A549 (cell line): ENCODE measurements at regions not wholly inside any gene's neighbourhood (a gene's known extent, or its start where the extent isn't known, plus 50 kb on each side); places are given as distances from the start of the nearest gene placed in this dataset.

ENCODE experiments used
- ATAC-seq, 2 experiments: fragments of 200-7000 bp in 1 of 2; fragments of >200 bp in 1 of 2; cut with Nextera tagmentation in 1 of 2; cut with Tn5 transposase in 1 of 2; 3 replicates each; pipeline versions ENCODE4 v1.8.0 to v1.9.1; 2018 to 2020; ENCODE audit warnings: mild to moderate bottlenecking in 1 of 2, moderate library complexity in 1 of 2
- CTCF ChIA-PET: fragments of 300-600 bp; sonication (Branson Sonifier 250); formaldehyde crosslinking; extraction: SDS; loops from one replicate; lab custom pipeline; 2021; ENCODE audit warnings: antibody characterized with exemption, inconsistent platforms; lab: Yijun Ruan, JAX
- POLR2A ChIA-PET: fragments of 350-600 bp; formaldehyde crosslinking; extraction: SDS; loops from one replicate; lab custom pipeline; 2021; ENCODE audit warnings: antibody characterized with exemption, inconsistent platforms; lab: Yijun Ruan, JAX
- DNase-seq, 2 experiments: peaks; one replicate each; pipeline versions ENCODE4 v3.0.0 to v3.0.0-alpha.2; 2011 to 2016; ENCODE audit warnings: low read depth in 1 of 2, low spot score in 1 of 2
- FAIRE-seq: peaks from 2 replicates; lab custom pipeline; 2011; peaks lifted over from hg19 to GRCh38; lab: Jason Lieb, UNC
- H3K27ac ChIP-seq, 2 experiments: fragments of >200 bp; sonication (Bioruptor Twin); formaldehyde crosslinking; 3 replicates each; pipeline ENCODE4 v1.5.1; 2016 to 2017
- H3K4me1 ChIP-seq: fragments of >200 bp; sonication (Bioruptor Twin); formaldehyde crosslinking; 3 replicates; pipeline ENCODE4 v1.6.1; 2016
- H3K4me2 ChIP-seq: fragments of >200 bp; sonication (Bioruptor Twin); formaldehyde crosslinking; 3 replicates; pipeline ENCODE4 v1.6.1; 2016
- H3K4me3 ChIP-seq: fragments of >200 bp; sonication (Bioruptor Twin); formaldehyde crosslinking; 3 replicates; pipeline ENCODE4 v1.5.1; 2016
- H3K9me3 ChIP-seq: fragments of >200 bp; sonication (Bioruptor Twin); formaldehyde crosslinking; 3 replicates; pipeline ENCODE4 v1.6.1; 2016
- BHLHE40 ChIP-seq: IDR thresholded peaks from 2 replicates; pipeline ENCODE4 v1.6.1; 2012; ENCODE audit warnings: low read depth, low read length, inconsistent platforms
- CEBPB ChIP-seq, 2 experiments: fragments of >200 bp in 1 of 2; sonication (Bioruptor Twin) in 1 of 2; formaldehyde crosslinking in 1 of 2; IDR thresholded peaks; 2 replicates each; pipeline ENCODE4 v1.6.1; 2012 to 2016
- CHD2 ChIP-seq: fragments of 150-350 bp; IDR thresholded peaks from 2 replicates; pipeline ENCODE4 v1.6.1; 2014; ENCODE audit warnings: low read length; ENCODE audit not compliant: partially characterized antibody
- CHD4 ChIP-seq: fragments of 200-600 bp; sonication (generic); IDR thresholded peaks from 2 replicates; pipeline ENCODE4 v1.6.1; 2016; ENCODE audit warnings: antibody characterized with exemption, mild to moderate bottlenecking, borderline replicate concordance
- EHMT2 ChIP-seq: fragments of 200-600 bp; sonication (generic); IDR thresholded peaks from 2 replicates; pipeline ENCODE4 v1.6.1; 2016; ENCODE audit warnings: antibody characterized with exemption, low read depth, mild to moderate bottlenecking, moderate library complexity
- ESRRA ChIP-seq: fragments of 150-350 bp; IDR thresholded peaks from 2 replicates; pipeline ENCODE4 v1.6.1; 2014; ENCODE audit warnings: mild to moderate bottlenecking, low read length, borderline replicate concordance
- GATA3 ChIP-seq: IDR thresholded peaks from 2 replicates; pipeline ENCODE4 v1.6.1; 2012; ENCODE audit warnings: borderline replicate concordance
- HEYL ChIP-seq: fragments of 250-450 bp; sonication (Bioruptor Pico); IDR thresholded peaks from 2 replicates; pipeline ENCODE4 v1.8.0; 2021; ENCODE audit warnings: mild to moderate bottlenecking, moderate library complexity
- HOXB13 ChIP-seq: fragments of 250-450 bp; sonication (Bioruptor Pico); IDR thresholded peaks from 2 replicates; pipeline ENCODE4 v1.5.0; 2020; ENCODE audit warnings: low read depth, mild to moderate bottlenecking, moderate library complexity
- HOXB5 ChIP-seq: fragments of 250-450 bp; sonication (Bioruptor Pico); IDR thresholded peaks from 2 replicates; pipeline ENCODE4 v1.5.0; 2020; ENCODE audit warnings: mild to moderate bottlenecking, moderate library complexity
- JUNB ChIP-seq: fragments of >200 bp; sonication (Bioruptor Twin); formaldehyde crosslinking; IDR thresholded peaks from 2 replicates; pipeline ENCODE4 v1.6.1; 2016
- MAFK ChIP-seq: fragments of 450-650 bp; IDR thresholded peaks from 2 replicates; pipeline ENCODE4 v1.6.1; 2014; ENCODE audit not compliant: partially characterized antibody
- NFE2L2 ChIP-seq: fragments of 150-350 bp; conservative IDR thresholded peaks from 2 replicates; pipeline ENCODE4 v1.6.1; 2014; ENCODE audit warnings: low read length
- PHF8 ChIP-seq: fragments of 200-600 bp; sonication (generic); IDR thresholded peaks from 2 replicates; pipeline ENCODE4 v1.6.1; 2016; ENCODE audit warnings: low read depth, mild to moderate bottlenecking, antibody characterized with exemption, moderate library complexity, borderline replicate concordance
- RARB ChIP-seq: fragments of 250-450 bp; sonication (Bioruptor Pico); IDR thresholded peaks from 2 replicates; pipeline ENCODE4 v1.8.0; 2021; ENCODE audit warnings: mild to moderate bottlenecking, moderate library complexity
- RFX5 ChIP-seq: fragments of 450-650 bp; IDR thresholded peaks from 2 replicates; pipeline ENCODE4 v1.7.1; 2014; ENCODE audit warnings: antibody characterized with exemption, mild to moderate bottlenecking, moderate library complexity
- RNF2 ChIP-seq: fragments of 200-600 bp; sonication (generic); IDR thresholded peaks from 2 replicates; pipeline ENCODE4 v1.6.1; 2016; ENCODE audit warnings: low read depth, mild to moderate bottlenecking, antibody characterized with exemption, moderate library complexity, borderline replicate concordance
- SMC3 ChIP-seq: fragments of >200 bp; sonication (Bioruptor Twin); formaldehyde crosslinking; IDR thresholded peaks from 3 replicates; pipeline ENCODE4 v1.6.1; 2018; ENCODE audit warnings: inconsistent platforms
- ZC3H11A ChIP-seq: fragments of 450-650 bp; IDR thresholded peaks from 2 replicates; pipeline ENCODE4 v1.6.1; 2014; ENCODE audit warnings: antibody characterized with exemption, mild to moderate bottlenecking
- ZFP36 ChIP-seq: fragments of 450-650 bp; IDR thresholded peaks from 2 replicates; pipeline ENCODE4 v1.6.1; 2014; ENCODE audit warnings: borderline replicate concordance; ENCODE audit not compliant: partially characterized antibody
- ZNF302 ChIP-seq: fragments of 250-450 bp; sonication (Bioruptor Pico); IDR thresholded peaks from 2 replicates; pipeline ENCODE4 v1.9.0; 2021; ENCODE audit warnings: inconsistent platforms, mild to moderate bottlenecking, moderate library complexity
- ZSCAN20 ChIP-seq: fragments of 250-450 bp; sonication (Bioruptor Pico); IDR thresholded peaks from 2 replicates; pipeline ENCODE4 v1.8.0; 2022; ENCODE audit warnings: mild to moderate bottlenecking, moderate library complexity
- WGBS: methylation state at CpG from one replicate; pipeline ENCODE4 v1.1.6; 2017; ENCODE audit errors: missing lambda C conversion rate; 5-methylcytosine and 5-hydroxymethylcytosine counted together
- TF ChIP-seq, protein P1 (sequence below): fragments of >200 bp; sonication (Bioruptor Twin); formaldehyde crosslinking; IDR thresholded peaks from 3 replicates; pipeline ENCODE4 v1.6.1; 2016
- TF ChIP-seq, protein P2 (sequence below): fragments of 250-450 bp; sonication (Bioruptor Pico); IDR thresholded peaks from 2 replicates; pipeline ENCODE4 v1.5.0; 2021; ENCODE audit warnings: mild to moderate bottlenecking, moderate library complexity, borderline replicate concordance
- TF ChIP-seq, protein P3 (sequence below): fragments of 450-650 bp; IDR thresholded peaks from 2 replicates; pipeline ENCODE4 v1.6.1; 2014; ENCODE audit warnings: antibody characterized with exemption
- TF ChIP-seq, protein P4 (sequence below): IDR thresholded peaks from 2 replicates; pipeline ENCODE4 v1.6.1; 2012
- TF ChIP-seq, protein P5 (sequence below): fragments of 150-350 bp; IDR thresholded peaks from 2 replicates; pipeline ENCODE4 v1.6.1; 2014; ENCODE audit warnings: low read depth, mild to moderate bottlenecking, low read length

DNA sequence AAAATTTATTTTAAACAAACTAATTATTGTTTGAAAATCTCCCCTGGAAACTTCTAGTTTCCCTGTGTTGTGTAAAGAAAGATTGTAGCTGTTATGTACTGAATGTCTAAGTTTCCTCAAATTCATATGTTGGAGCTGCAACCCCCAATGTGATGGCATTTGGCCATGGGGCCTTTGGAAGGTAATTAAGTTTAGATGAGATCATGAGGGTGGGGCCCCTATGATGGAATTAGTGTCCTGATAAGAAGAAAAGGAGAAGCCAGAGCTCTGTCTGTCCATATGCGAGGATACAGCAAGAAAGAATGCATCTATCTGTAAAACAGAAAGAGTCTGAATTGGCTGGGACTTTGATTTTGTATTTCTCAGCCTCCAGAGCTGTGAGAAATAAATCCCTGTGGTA is 179.5 kb downstream of the STK31 start (continued):
- TF ChIP-seq, protein P1, sequence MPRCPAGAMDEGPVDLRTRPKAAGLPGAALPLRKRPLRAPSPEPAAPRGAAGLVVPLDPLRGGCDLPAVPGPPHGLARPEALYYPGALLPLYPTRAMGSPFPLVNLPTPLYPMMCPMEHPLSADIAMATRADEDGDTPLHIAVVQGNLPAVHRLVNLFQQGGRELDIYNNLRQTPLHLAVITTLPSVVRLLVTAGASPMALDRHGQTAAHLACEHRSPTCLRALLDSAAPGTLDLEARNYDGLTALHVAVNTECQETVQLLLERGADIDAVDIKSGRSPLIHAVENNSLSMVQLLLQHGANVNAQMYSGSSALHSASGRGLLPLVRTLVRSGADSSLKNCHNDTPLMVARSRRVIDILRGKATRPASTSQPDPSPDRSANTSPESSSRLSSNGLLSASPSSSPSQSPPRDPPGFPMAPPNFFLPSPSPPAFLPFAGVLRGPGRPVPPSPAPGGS, result no peak

DNA sequence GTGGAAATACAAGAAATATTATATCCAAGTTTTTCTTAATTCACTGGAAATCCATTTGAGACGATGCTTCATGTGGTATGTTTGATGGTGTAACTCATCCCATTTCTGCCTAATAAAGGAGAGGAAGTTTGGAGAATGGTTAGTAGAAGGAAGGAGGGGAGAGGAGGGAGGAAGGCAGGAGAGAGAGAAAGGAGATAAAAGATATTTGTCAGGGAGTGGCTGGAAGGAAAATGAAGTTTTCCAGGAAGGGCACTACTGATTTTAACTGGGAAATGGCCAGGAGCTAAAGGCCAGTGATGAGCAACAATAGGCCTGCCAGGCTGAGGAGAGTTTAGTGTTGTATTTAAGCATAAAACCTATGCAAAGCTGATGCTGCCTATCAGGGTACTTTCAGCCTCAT is 182.0 kb downstream of the STK31 start:
- Histone ChIP-seq H3K4me2 (no peak overlapping the region), H3K9me3 (no peaks in the 10 kb centered on the region), H3K27ac (no peak overlapping the region), H3K4me3 (no peak overlapping the region), H3K4me1 (peaks cover 9% of the 10 kb centered on the region; the same call in 1 of the 3 replicates)
- TF ChIP-seq SMC3 (no peak), HOXB13 (CRISPR knock-in tag) (no peak), MAFK (no peak), GATA3 (no peak), ZSCAN20 (CRISPR knock-in tag) (no peak), ZFP36 (no peak), RARB (CRISPR knock-in tag) (no peak), NFE2L2 (no peak)
- TF ChIP-seq, protein P2, sequence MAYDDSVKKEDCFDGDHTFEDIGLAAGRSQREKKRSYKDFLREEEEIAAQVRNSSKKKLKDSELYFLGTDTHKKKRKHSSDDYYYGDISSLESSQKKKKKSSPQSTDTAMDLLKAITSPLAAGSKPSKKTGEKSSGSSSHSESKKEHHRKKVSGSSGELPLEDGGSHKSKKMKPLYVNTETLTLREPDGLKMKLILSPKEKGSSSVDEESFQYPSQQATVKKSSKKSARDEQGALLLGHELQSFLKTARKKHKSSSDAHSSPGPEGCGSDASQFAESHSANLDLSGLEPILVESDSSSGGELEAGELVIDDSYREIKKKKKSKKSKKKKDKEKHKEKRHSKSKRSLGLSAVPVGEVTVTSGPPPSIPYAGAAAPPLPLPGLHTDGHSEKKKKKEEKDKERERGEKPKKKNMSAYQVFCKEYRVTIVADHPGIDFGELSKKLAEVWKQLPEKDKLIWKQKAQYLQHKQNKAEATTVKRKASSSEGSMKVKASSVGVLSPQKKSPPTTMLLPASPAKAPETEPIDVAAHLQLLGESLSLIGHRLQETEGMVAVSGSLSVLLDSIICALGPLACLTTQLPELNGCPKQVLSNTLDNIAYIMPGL (CRISPR knock-in tag), result no peak
- TF ChIP-seq, protein P3, sequence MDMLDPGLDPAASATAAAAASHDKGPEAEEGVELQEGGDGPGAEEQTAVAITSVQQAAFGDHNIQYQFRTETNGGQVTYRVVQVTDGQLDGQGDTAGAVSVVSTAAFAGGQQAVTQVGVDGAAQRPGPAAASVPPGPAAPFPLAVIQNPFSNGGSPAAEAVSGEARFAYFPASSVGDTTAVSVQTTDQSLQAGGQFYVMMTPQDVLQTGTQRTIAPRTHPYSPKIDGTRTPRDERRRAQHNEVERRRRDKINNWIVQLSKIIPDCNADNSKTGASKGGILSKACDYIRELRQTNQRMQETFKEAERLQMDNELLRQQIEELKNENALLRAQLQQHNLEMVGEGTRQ, result no peak
- WGBS, result 82% methylated on average over 1 of the region's 1 CpG
- CTCF ChIA-PET, result no interaction called here
- DNase-seq, result no peak
- no peak for ATAC-seq
- POLR2A ChIA-PET, result no interaction called here
- FAIRE-seq, result no peak

DNA sequence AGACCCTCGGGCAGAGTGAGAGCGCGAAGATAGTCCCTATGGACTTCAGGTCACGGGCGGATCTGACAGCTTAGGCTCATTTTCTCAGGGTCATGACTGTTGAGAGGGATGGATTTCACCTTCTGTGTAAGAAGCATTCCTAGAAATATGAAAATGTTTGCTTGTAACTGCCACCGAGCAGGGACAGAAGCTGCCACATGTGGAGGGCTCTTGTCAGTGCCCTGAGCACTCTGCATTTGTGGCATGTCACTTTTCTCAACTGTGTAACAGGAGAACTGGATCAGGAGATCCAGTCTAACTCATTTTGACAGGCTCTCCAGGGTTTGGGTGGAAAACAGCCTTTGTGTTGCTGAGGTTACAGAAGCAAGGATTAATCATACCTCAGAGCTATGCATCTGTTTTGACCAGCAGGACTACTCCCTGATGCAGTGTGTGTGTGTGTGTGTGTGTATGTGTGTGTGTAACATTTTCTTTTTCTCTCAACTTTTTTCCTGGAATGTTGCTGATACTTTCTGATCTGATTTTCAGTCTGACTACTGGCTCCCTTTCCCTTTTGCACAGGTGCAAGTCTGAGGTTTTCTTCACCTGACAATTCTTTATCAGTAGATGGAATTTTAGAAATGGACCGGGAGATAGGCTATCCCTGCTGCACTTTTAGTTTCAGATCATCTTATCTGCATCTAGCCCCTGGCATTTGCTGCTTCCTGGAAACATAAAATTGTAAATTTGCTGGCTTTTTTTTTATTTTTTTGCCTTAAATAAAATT is 183.3 kb downstream of the STK31 start:
- ChIA-PET CTCF (interaction anchor here (0.9 to 1.0 kb wide), 3 partner anchors 9 to 30 kb away, joined by 3 to 4 read pairs (median 3); no protein-coding TSS in a partner anchor), POLR2A (no interaction called here)
- no peak overlapping the region for H3K4me3 ChIP-seq
- peak; percentile 56 to 69; a peak in 4 of 6 replicates for ATAC-seq
- peak in 1 of 2 experiments; percentile 17 for DNase-seq
- FAIRE-seq, result no peak
- H3K27ac ChIP-seq, result no peak overlapping the region
- 75% methylated on average over 7 of the region's 7 CpGs for WGBS
- no peak overlapping the region for H3K4me2 ChIP-seq
- H3K4me1 ChIP-seq, result peaks cover 9% of the 10 kb centered on the region; the same call in 1 of the 3 replicates
- TF ChIP-seq RFX5 (no peak), CEBPB (IDR thresholded peaks at IDR 0.05) (no peak), BHLHE40 (no peak), RNF2 (no peak), ZSCAN20 (CRISPR knock-in tag) (no peak), PHF8 (no peak), HEYL (no peak), ZC3H11A (no peak), ZNF302 (no peak), EHMT2 (no peak), ESRRA (no peak), CHD2 (no peak), HOXB5 (CRISPR knock-in tag) (no peak), JUNB (no peak), CHD4 (no peak)
- TF ChIP-seq, protein P1, result no peak
- TF ChIP-seq, protein P4, sequence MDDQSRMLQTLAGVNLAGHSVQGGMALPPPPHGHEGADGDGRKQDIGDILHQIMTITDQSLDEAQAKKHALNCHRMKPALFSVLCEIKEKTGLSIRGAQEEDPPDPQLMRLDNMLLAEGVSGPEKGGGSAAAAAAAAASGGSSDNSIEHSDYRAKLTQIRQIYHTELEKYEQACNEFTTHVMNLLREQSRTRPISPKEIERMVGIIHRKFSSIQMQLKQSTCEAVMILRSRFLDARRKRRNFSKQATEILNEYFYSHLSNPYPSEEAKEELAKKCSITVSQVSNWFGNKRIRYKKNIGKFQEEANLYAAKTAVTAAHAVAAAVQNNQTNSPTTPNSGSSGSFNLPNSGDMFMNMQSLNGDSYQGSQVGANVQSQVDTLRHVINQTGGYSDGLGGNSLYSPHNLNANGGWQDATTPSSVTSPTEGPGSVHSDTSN, result no peak
- TF ChIP-seq, protein P5, sequence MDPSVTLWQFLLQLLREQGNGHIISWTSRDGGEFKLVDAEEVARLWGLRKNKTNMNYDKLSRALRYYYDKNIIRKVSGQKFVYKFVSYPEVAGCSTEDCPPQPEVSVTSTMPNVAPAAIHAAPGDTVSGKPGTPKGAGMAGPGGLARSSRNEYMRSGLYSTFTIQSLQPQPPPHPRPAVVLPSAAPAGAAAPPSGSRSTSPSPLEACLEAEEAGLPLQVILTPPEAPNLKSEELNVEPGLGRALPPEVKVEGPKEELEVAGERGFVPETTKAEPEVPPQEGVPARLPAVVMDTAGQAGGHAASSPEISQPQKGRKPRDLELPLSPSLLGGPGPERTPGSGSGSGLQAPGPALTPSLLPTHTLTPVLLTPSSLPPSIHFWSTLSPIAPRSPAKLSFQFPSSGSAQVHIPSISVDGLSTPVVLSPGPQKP, result no peak
- H3K9me3 ChIP-seq, result no peaks in the 10 kb centered on the region
